ENCODE measurements at regions not wholly inside any gene's neighbourhood (a gene's known extent, or its start where the extent isn't known, plus 50 kb on each side); places are given as distances from the start of the nearest gene placed in this dataset.

GRCh38 chr6:95790787-95791186 is 213.5 kb downstream of the MANEA start:
- Mint-ChIP-seq H3K4me1 (ENCODE audit: low read depth) (no peaks in the 10 kb centered on the region), H3K36me3 (ENCODE audit: insufficient read depth in 2 of 2) (no peaks in the 10 kb centered on the region), H3K9me3 (peaks cover 5 to 6% of the 10 kb centered on the region in 2 donors), H3K4me3 (no peak overlapping the region), H3K27ac (no peak overlapping the region), H3K27me3 (ENCODE audit: low read depth) (no peaks in the 10 kb centered on the region)
- no peak for DNase-seq
- no peak for ATAC-seq (replicated peaks in 1 of 2)

GRCh38 chr6:95794749-95795148 is 217.4 kb downstream of the MANEA start:
- no peak overlapping the region for H3K27ac Mint-ChIP-seq

GRCh38 chr6:95795927-95796326 is 218.6 kb downstream of the MANEA start:
- H3K4me3 Mint-ChIP-seq: no peak overlapping the region
- H3K4me1 Mint-ChIP-seq (ENCODE audit: low read depth): no peaks in the 10 kb centered on the region
- no peaks in the 10 kb centered on the region for H3K27me3 Mint-ChIP-seq (ENCODE audit: low read depth)
- no peak overlapping the region for H3K27ac Mint-ChIP-seq
- H3K9me3 Mint-ChIP-seq: peaks cover 5 to 6% of the 10 kb centered on the region in 2 donors
- H3K36me3 Mint-ChIP-seq (ENCODE audit: insufficient read depth in 2 of 2): no peaks in the 10 kb centered on the region
- DNase-seq (no peak), ATAC-seq (replicated peaks in 1 of 2) (no peak)

More at GRCh38 chr6:95794749-95795148, 217.4 kb downstream of the MANEA start:
- DNase-seq (no peak), ATAC-seq (replicated peaks in 1 of 2) (no peak)
- Mint-ChIP-seq H3K4me1 (ENCODE audit: low read depth) (no peaks in the 10 kb centered on the region), H3K4me3 (no peak overlapping the region), H3K9me3 (peaks cover 5 to 6% of the 10 kb centered on the region in 2 donors), H3K36me3 (ENCODE audit: insufficient read depth in 2 of 2) (no peaks in the 10 kb centered on the region), H3K27me3 (ENCODE audit: low read depth) (no peaks in the 10 kb centered on the region)

- no peaks in the 10 kb centered on the region for H3K4me1 Mint-ChIP-seq (ENCODE audit: low read depth)
- peaks cover 6 to 8% of the 10 kb centered on the region in 2 donors for H3K9me3 Mint-ChIP-seq
- H3K27me3 Mint-ChIP-seq (ENCODE audit: low read depth): no peaks in the 10 kb centered on the region
- H3K4me3 Mint-ChIP-seq: no peak overlapping the region
- H3K27ac Mint-ChIP-seq: no peak overlapping the region
- H3K36me3 Mint-ChIP-seq (ENCODE audit: insufficient read depth in 2 of 2): no peaks in the 10 kb centered on the region
- DNase-seq (no peak), ATAC-seq (replicated peaks in 1 of 2) (no peak)
Observed at GRCh38 chr6:95797054-95797453, 218.7 kb upstream of the FUT9 start.

- Mint-ChIP-seq H3K27me3 (ENCODE audit: low read depth) (no peaks in the 10 kb centered on the region), H3K36me3 (ENCODE audit: insufficient read depth in 2 of 2) (no peaks in the 10 kb centered on the region), H3K9me3 (peaks cover 0 to 5% of the 10 kb centered on the region in 2 donors), H3K27ac (no peak overlapping the region), H3K4me3 (no peak overlapping the region), H3K4me1 (ENCODE audit: low read depth) (no peaks in the 10 kb centered on the region)
- no peak for ATAC-seq (replicated peaks in 1 of 2)
- DNase-seq: no peak
Observed at GRCh38 chr6:95802978-95803377, 212.8 kb upstream of the FUT9 start.

GRCh38 chr6:95803889-95804288 is 211.9 kb upstream of the FUT9 start:
- Mint-ChIP-seq H3K36me3 (ENCODE audit: insufficient read depth in 2 of 2) (no peaks in the 10 kb centered on the region), H3K4me3 (no peak overlapping the region), H3K9me3 (peaks cover 0 to 5% of the 10 kb centered on the region in 2 donors), H3K27me3 (ENCODE audit: low read depth) (no peaks in the 10 kb centered on the region), H3K27ac (no peak overlapping the region), H3K4me1 (ENCODE audit: low read depth) (no peaks in the 10 kb centered on the region)
- ATAC-seq (replicated peaks in 1 of 2): no peak
- no peak for DNase-seq

- Mint-ChIP-seq H3K27me3 (ENCODE audit: low read depth) (no peaks in the 10 kb centered on the region), H3K36me3 (ENCODE audit: insufficient read depth in 2 of 2) (no peaks in the 10 kb centered on the region), H3K4me1 (ENCODE audit: low read depth) (no peaks in the 10 kb centered on the region), H3K9me3 (peaks cover 0 to 5% of the 10 kb centered on the region in 2 donors), H3K4me3 (no peak overlapping the region), H3K27ac (no peak overlapping the region)
- DNase-seq (no peak), ATAC-seq (replicated peaks in 1 of 2) (peak; percentile 46 to 75)
Observed at GRCh38 chr6:95804847-95805541, 210.8 kb upstream of the FUT9 start.

- no peak overlapping the region for H3K4me3 Mint-ChIP-seq
- ATAC-seq (replicated peaks in 1 of 2) (peak in 1 of 2 donors; percentile 39), DNase-seq (no peak)
- H3K9me3 Mint-ChIP-seq: peaks cover 0 to 5% of the 10 kb centered on the region in 2 donors
- no peaks in the 10 kb centered on the region for H3K4me1 Mint-ChIP-seq (ENCODE audit: low read depth)
- no peaks in the 10 kb centered on the region for H3K36me3 Mint-ChIP-seq (ENCODE audit: insufficient read depth in 2 of 2)
- H3K27me3 Mint-ChIP-seq (ENCODE audit: low read depth): no peaks in the 10 kb centered on the region
- H3K27ac Mint-ChIP-seq: no peak overlapping the region
Observed at GRCh38 chr6:95805699-95806098, 210.1 kb upstream of the FUT9 start.

GRCh38 chr6:95815389-95816056 is 200.3 kb upstream of the FUT9 start:
- no peak for ATAC-seq (replicated peaks in 1 of 2)
- no peak for DNase-seq
- peaks cover 0 to 3% of the 10 kb centered on the region in 2 donors for H3K9me3 Mint-ChIP-seq
- no peak overlapping the region for H3K4me3 Mint-ChIP-seq
- H3K36me3 Mint-ChIP-seq (ENCODE audit: insufficient read depth in 2 of 2): no peaks in the 10 kb centered on the region
- H3K4me1 Mint-ChIP-seq (ENCODE audit: low read depth): no peaks in the 10 kb centered on the region
- no peak overlapping the region for H3K27ac Mint-ChIP-seq
- H3K27me3 Mint-ChIP-seq (ENCODE audit: low read depth): no peaks in the 10 kb centered on the region

- H3K27ac Mint-ChIP-seq: no peak overlapping the region
- no peaks in the 10 kb centered on the region for H3K27me3 Mint-ChIP-seq (ENCODE audit: low read depth)
- no peaks in the 10 kb centered on the region for H3K4me1 Mint-ChIP-seq (ENCODE audit: low read depth)
- ATAC-seq (replicated peaks in 1 of 2) (no peak), DNase-seq (no peak)
- H3K36me3 Mint-ChIP-seq (ENCODE audit: insufficient read depth in 2 of 2): peaks cover 0 to 2% of the 10 kb centered on the region in 2 donors
- H3K9me3 Mint-ChIP-seq: peaks cover 0 to 2% of the 10 kb centered on the region in 2 donors
- no peak overlapping the region for H3K4me3 Mint-ChIP-seq
Observed at GRCh38 chr6:95819461-95819860, 196.3 kb upstream of the FUT9 start.

- no peaks in the 10 kb centered on the region for H3K27me3 Mint-ChIP-seq (ENCODE audit: low read depth)
- H3K4me3 Mint-ChIP-seq: no peak overlapping the region
- no peak for ATAC-seq (replicated peaks in 1 of 2)
- peaks cover 0 to 2% of the 10 kb centered on the region in 2 donors for H3K36me3 Mint-ChIP-seq (ENCODE audit: insufficient read depth in 2 of 2)
- no peak for DNase-seq
- no peak overlapping the region for H3K27ac Mint-ChIP-seq
- peaks cover 0 to 3% of the 10 kb centered on the region in 2 donors for H3K9me3 Mint-ChIP-seq
- no peaks in the 10 kb centered on the region for H3K4me1 Mint-ChIP-seq (ENCODE audit: low read depth)
Observed at GRCh38 chr6:95819939-95820338, 195.8 kb upstream of the FUT9 start.

GRCh38 chr6:95830859-95831557 is 184.8 kb upstream of the FUT9 start:
- Mint-ChIP-seq H3K4me3 (no peak overlapping the region), H3K36me3 (ENCODE audit: insufficient read depth in 2 of 2) (no peaks in the 10 kb centered on the region), H3K27ac (no peak overlapping the region), H3K9me3 (no peaks in the 10 kb centered on the region), H3K4me1 (ENCODE audit: low read depth) (no peaks in the 10 kb centered on the region), H3K27me3 (ENCODE audit: low read depth) (no peaks in the 10 kb centered on the region)
- ATAC-seq (replicated peaks in 1 of 2) (no peak), DNase-seq (no peak)

- Mint-ChIP-seq H3K4me1 (ENCODE audit: low read depth) (no peaks in the 10 kb centered on the region), H3K27me3 (ENCODE audit: low read depth) (no peaks in the 10 kb centered on the region), H3K4me3 (no peak overlapping the region), H3K9me3 (no peaks in the 10 kb centered on the region), H3K36me3 (ENCODE audit: insufficient read depth in 2 of 2) (no peaks in the 10 kb centered on the region), H3K27ac (no peak overlapping the region)
- ATAC-seq (replicated peaks in 1 of 2) (no peak), DNase-seq (no peak)
Observed at GRCh38 chr6:95837890-95838289, 177.9 kb upstream of the FUT9 start.
